HL-60 (cell line): ENCODE measurements at regions not wholly inside any gene's neighbourhood (a gene's known extent, or its start where the extent isn't known, plus 50 kb on each side); places are given as distances from the start of the nearest gene placed in this dataset.

Source experiments
- DNase-seq, 2 experiments: peaks; one replicate each; pipeline ENCODE4 v3.0.0-alpha.2; 2010 to 2020; ENCODE audit warnings: low read depth in 1 of 2, low spot score in 1 of 2
- H3K27ac ChIP-seq: fragments of 250-450 bp; sonication (Bioruptor Pico); replicated peaks from 2 replicates; pipeline ENCODE4 v1.5.1; 2020; ENCODE audit warnings: mild to moderate bottlenecking, moderate library complexity
- H3K27me3 ChIP-seq: fragments of 250-450 bp; sonication (Bioruptor Pico); 2 replicates; pipeline ENCODE4 v1.5.1; 2021; ENCODE audit warnings: mild to moderate bottlenecking, moderate library complexity; ENCODE audit not compliant: insufficient read depth, poor library complexity, severe bottlenecking
- H3K4me3 ChIP-seq: replicated peaks from 2 replicates; pipeline ENCODE4 v1.5.1; 2011; ENCODE audit warnings: mild to moderate bottlenecking, control low read depth, low read length; ENCODE audit not compliant: insufficient read depth
- GABPA ChIP-seq: IDR thresholded peaks from 2 replicates; pipeline ENCODE4 v1.6.1; 2012; ENCODE audit warnings: low read depth
- POLR2AphosphoS5 ChIP-seq: IDR thresholded peaks from 2 replicates; pipeline ENCODE4 v1.6.1; 2012; ENCODE audit warnings: low read depth
- REST ChIP-seq: IDR thresholded peaks from 2 replicates; pipeline ENCODE4 v1.6.1; 2012; ENCODE audit warnings: low read depth; ENCODE audit not compliant: insufficient replicate concordance
- SPI1 ChIP-seq: IDR thresholded peaks from 2 replicates; pipeline ENCODE4 v1.6.1; 2012; ENCODE audit warnings: low read depth, mild to moderate bottlenecking, borderline replicate concordance
- TF ChIP-seq, protein P1 (sequence below): IDR thresholded peaks from one replicate; pipeline ENCODE4 v1.5.1; 2011; ENCODE audit warnings: low read length, control low read depth, inconsistent platforms; ENCODE audit not compliant: insufficient read depth

DNA sequence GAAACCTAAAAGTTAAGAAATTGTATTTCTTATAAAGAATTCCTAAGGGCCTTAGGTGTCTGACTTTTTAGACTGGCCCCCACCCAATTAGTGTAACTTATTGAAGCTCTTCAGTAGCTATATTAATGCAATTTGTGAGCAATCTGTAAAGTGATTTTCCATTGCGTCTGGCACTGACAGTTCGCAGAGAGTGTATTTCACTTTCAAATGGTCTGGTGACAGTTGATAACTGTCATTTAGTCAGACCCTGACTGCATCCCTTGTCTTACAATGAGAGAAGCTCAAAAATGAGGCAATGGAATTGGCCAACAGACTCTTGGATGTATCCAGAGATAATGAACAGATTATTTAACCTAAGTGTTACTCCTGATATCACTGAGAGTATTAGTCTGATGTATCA, 351.8 kb downstream of the FRK start:
- Histone ChIP-seq H3K4me3 (no peak overlapping the region), H3K27me3 (no peaks in the 10 kb centered on the region), H3K27ac (no peak overlapping the region)
- DNase-seq: no peak
- TF ChIP-seq REST (no peak), SPI1 (no peak), POLR2AphosphoS5 (no peak), GABPA (no peak)
- TF ChIP-seq, protein P1, sequence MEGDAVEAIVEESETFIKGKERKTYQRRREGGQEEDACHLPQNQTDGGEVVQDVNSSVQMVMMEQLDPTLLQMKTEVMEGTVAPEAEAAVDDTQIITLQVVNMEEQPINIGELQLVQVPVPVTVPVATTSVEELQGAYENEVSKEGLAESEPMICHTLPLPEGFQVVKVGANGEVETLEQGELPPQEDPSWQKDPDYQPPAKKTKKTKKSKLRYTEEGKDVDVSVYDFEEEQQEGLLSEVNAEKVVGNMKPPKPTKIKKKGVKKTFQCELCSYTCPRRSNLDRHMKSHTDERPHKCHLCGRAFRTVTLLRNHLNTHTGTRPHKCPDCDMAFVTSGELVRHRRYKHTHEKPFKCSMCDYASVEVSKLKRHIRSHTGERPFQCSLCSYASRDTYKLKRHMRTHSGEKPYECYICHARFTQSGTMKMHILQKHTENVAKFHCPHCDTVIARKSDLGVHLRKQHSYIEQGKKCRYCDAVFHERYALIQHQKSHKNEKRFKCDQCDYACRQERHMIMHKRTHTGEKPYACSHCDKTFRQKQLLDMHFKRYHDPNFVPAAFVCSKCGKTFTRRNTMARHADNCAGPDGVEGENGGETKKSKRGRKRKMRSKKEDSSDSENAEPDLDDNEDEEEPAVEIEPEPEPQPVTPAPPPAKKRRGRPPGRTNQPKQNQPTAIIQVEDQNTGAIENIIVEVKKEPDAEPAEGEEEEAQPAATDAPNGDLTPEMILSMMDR: no peak

DNA sequence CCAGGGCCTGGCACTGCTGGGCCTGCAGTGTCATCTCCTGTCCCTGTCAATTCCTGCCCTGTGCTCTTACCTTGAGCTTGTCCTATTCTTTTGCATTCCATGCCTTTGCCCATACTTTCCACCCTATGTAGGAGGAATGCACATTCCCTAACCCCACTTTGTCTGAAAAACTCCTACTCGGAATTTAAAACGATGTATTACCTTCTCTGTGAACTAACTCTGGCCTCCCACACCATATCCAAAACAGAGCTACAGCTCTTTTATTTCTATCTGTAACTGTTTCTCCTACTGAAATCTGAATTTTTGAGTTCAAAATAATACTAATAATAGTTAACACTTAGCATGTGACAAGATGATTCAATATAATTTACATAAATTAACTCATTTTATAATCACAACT, 353.7 kb downstream of the FRK start:
- TF ChIP-seq POLR2AphosphoS5: no peak
- TF ChIP-seq, protein P1: no peak
- TF ChIP-seq SPI1: no peak
- TF ChIP-seq GABPA: no peak
- TF ChIP-seq REST: no peak
- no peak overlapping the region for H3K4me3 ChIP-seq
- no peaks in the 10 kb centered on the region for H3K27me3 ChIP-seq
- H3K27ac ChIP-seq: no peak overlapping the region
- no peak for DNase-seq

DNA sequence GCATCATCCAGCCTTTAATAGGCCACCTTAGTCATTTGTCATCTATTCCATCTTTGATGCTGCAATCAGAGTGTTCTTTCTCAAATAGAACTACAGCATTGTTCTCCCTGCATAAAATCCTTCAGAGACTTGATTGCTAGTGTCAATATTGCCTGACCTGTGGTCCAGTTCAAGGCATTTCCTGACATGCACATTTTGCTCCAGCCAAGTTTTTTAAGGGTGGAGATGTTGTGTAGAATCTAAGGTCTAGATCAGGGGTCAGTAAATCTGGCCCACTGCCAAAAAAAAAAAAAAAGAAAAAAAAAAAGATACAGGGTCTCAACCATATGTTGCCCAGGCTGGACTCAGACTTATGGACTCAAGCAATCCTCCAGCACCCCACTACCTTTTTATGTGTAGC, 354.4 kb downstream of the FRK start:
- TF ChIP-seq POLR2AphosphoS5 (no peak), GABPA (no peak), REST (no peak), SPI1 (no peak)
- TF ChIP-seq, protein P1: no peak
- Histone ChIP-seq H3K4me3 (no peak overlapping the region), H3K27me3 (no peaks in the 10 kb centered on the region), H3K27ac (no peak overlapping the region)
- no peak for DNase-seq
